ENCODE measurements at regions not wholly inside any gene's neighbourhood (a gene's known extent, or its start where the extent isn't known, plus 50 kb on each side); places are given as distances from the start of the nearest gene placed in this dataset.

DNA sequence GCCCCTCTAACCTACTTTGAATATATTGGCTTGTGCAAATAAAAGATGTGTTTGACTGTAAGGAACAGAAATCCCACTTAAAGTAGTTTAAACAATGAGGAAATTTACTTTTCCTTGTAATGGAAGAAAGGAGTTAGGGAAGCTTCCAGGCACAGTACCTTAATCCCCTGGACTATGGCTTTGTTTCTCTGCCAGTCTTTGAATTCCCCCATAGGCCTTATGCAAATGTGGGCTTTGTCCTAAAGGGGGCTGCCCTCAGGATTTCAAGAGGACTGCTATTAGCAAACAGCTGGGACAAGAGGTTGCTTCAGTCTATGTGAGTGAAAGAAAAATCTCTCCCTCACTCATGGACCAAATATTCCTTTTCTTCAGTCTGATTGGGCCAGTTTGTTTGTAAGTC is 255.1 kb upstream of the THSD7B start:
- TF ChIP-seq BHLHE40 (IDR thresholded peaks at IDR 0.05; ENCODE audit: borderline replicate concordance in 1 of 2, low read depth in 2 of 2, low read length in 1 of 2) = no peak
- TF ChIP-seq EZH2 (IDR thresholded peaks at IDR 0.05; ENCODE audit: borderline replicate concordance, control insufficient read depth, low read depth, low read length) = no peak
- TF ChIP-seq, protein P1, sequence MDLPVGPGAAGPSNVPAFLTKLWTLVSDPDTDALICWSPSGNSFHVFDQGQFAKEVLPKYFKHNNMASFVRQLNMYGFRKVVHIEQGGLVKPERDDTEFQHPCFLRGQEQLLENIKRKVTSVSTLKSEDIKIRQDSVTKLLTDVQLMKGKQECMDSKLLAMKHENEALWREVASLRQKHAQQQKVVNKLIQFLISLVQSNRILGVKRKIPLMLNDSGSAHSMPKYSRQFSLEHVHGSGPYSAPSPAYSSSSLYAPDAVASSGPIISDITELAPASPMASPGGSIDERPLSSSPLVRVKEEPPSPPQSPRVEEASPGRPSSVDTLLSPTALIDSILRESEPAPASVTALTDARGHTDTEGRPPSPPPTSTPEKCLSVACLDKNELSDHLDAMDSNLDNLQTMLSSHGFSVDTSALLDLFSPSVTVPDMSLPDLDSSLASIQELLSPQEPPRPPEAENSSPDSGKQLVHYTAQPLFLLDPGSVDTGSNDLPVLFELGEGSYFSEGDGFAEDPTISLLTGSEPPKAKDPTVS (IDR thresholded peaks at IDR 0.05; ENCODE audit: low read depth, low read length) = no peak
- TF ChIP-seq, protein P2, sequence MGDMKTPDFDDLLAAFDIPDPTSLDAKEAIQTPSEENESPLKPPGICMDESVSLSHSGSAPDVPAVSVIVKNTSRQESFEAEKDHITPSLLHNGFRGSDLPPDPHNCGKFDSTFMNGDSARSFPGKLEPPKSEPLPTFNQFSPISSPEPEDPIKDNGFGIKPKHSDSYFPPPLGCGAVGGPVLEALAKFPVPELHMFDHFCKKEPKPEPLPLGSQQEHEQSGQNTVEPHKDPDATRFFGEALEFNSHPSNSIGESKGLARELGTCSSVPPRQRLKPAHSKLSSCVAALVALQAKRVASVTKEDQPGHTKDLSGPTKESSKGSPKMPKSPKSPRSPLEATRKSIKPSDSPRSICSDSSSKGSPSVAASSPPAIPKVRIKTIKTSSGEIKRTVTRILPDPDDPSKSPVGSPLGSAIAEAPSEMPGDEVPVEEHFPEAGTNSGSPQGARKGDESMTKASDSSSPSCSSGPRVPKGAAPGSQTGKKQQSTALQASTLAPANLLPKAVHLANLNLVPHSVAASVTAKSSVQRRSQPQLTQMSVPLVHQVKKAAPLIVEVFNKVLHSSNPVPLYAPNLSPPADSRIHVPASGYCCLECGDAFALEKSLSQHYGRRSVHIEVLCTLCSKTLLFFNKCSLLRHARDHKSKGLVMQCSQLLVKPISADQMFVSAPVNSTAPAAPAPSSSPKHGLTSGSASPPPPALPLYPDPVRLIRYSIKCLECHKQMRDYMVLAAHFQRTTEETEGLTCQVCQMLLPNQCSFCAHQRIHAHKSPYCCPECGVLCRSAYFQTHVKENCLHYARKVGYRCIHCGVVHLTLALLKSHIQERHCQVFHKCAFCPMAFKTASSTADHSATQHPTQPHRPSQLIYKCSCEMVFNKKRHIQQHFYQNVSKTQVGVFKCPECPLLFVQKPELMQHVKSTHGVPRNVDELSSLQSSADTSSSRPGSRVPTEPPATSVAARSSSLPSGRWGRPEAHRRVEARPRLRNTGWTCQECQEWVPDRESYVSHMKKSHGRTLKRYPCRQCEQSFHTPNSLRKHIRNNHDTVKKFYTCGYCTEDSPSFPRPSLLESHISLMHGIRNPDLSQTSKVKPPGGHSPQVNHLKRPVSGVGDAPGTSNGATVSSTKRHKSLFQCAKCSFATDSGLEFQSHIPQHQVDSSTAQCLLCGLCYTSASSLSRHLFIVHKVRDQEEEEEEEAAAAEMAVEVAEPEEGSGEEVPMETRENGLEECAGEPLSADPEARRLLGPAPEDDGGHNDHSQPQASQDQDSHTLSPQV (IDR thresholded peaks at IDR 0.05) = no peak
- TF ChIP-seq ZBED1 (IDR thresholded peaks at IDR 0.05; ENCODE audit: borderline replicate concordance) = no peak
- TF ChIP-seq STAT1 (conservative IDR thresholded peaks at IDR 0.05) = no peak
- TF ChIP-seq, protein P3, sequence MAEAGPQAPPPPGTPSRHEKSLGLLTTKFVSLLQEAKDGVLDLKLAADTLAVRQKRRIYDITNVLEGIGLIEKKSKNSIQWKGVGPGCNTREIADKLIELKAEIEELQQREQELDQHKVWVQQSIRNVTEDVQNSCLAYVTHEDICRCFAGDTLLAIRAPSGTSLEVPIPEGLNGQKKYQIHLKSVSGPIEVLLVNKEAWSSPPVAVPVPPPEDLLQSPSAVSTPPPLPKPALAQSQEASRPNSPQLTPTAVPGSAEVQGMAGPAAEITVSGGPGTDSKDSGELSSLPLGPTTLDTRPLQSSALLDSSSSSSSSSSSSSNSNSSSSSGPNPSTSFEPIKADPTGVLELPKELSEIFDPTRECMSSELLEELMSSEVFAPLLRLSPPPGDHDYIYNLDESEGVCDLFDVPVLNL (IDR thresholded peaks at IDR 0.05; ENCODE audit: low read depth, low read length) = no peak
- TF ChIP-seq CHD4 (IDR thresholded peaks at IDR 0.05) = no peak
- no peak for TF ChIP-seq TCF3 (IDR thresholded peaks at IDR 0.05; ENCODE audit: borderline replicate concordance, insufficient read depth, low read depth, low read length)
- no peak for TF ChIP-seq MYB (IDR thresholded peaks at IDR 0.05; ENCODE audit: borderline replicate concordance, low read depth, low read length)

More for the DNA sequence above, 255.1 kb upstream of the THSD7B start:
- Histone ChIP-seq H3K4me1 (ENCODE audit: control insufficient read depth, insufficient read depth, low read length) (no peaks in the 10 kb centered on the region), H3K4me3 (no peak overlapping the region), H3K79me2 (ENCODE audit: control insufficient read depth, insufficient read depth, low read length) (no peaks in the 10 kb centered on the region), H4K20me1 (ENCODE audit: control insufficient read depth, insufficient read depth) (no peaks in the 10 kb centered on the region), H3K27me3 (replicated peaks in 1 of 2; ENCODE audit: control insufficient read depth in 2 of 2, insufficient read depth in 2 of 2, low read length in 1 of 2) (no peaks in the 10 kb centered on the region; a peak in 1 of 4 replicates), H3K9me3 (replicated peaks; ENCODE audit: control insufficient read depth, insufficient read depth, low read length) (no peaks in the 10 kb centered on the region), H2AFZ (ENCODE audit: control insufficient read depth, low read depth, low read length) (no peak overlapping the region), H3K27ac (ENCODE audit: control insufficient read depth, insufficient read depth) (no peak overlapping the region), H3K4me2 (ENCODE audit: control insufficient read depth, insufficient read depth) (no peak overlapping the region), H3K9ac (ENCODE audit: control insufficient read depth, insufficient read depth, low read length) (no peak overlapping the region), H3K36me3 (ENCODE audit: control insufficient read depth in 2 of 2, insufficient read depth in 2 of 2, low read length in 1 of 2) (no peaks in the 10 kb centered on the region)
- in situ Hi-C loops (cut with MboI) = no loop called here
- BruUV-seq (replicated peaks) = no TSS peak
- SMC1A ChIA-PET (ENCODE audit: uncharacterized antibody, unreplicated experiment) = no interaction called here
- CTCF ChIA-PET = no interaction called here
- FAIRE-seq (no peak), DNase-seq (ENCODE audit: low read depth, low spot score) (no peak), ATAC-seq (no peak)
- intact Hi-C loops (cut with micrococcal nuclease; ENCODE audit: unreplicated experiment) = no loop called here
- POLR2A ChIA-PET = no interaction called here
- RAD21 ChIA-PET (ENCODE audit: unreplicated experiment) = no interaction called here

Data from GM12878 (cell line).